Glomerular visceral epithelial cell (primary cell): ENCODE measurements at regions not wholly inside any gene's neighbourhood (a gene's known extent, or its start where the extent isn't known, plus 50 kb on each side); places are given as distances from the start of the nearest gene placed in this dataset.
"Not testable (repeated sequence)": the region's sequence is repeated elsewhere in the genome, so short reads cannot be mapped to it uniquely, and the experiment has no call there.

Experiments
- DNase-seq: peaks from one replicate; pipeline ENCODE4 v3.0.0-alpha.2; 2016; ENCODE audit errors: extremely low spot score

DNA sequence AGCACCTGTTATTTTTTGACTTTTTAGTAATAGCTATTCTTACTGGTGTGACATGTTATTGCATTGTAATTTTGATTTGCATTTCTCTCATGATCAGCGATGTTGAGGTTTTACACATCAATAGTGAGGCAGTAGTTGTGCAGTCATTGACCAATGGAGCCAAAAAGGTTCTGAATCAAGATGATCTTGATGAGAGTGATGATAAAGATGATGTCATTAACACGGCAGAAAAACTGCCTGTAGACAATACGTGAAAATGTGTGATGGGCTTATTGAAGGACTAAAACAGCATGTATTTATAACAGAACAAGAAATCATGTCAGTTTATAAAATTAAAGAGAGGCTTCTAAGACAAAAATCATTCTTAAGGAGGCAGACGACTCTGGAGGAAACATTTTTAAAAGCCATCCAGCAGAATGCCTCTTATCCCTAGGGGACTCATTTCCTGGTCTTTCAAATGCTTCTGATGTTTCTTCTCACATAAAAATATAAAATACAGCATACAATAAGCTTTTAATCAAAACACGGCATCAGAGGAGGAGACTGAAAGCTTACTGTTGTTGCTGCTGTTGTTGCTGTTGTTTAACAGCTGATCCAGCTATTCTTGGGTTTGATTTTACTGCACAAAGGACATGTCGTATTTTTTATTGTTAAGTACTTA is 400.3 kb downstream of the LTN1 start:
- no peak for DNase-seq

DNA sequence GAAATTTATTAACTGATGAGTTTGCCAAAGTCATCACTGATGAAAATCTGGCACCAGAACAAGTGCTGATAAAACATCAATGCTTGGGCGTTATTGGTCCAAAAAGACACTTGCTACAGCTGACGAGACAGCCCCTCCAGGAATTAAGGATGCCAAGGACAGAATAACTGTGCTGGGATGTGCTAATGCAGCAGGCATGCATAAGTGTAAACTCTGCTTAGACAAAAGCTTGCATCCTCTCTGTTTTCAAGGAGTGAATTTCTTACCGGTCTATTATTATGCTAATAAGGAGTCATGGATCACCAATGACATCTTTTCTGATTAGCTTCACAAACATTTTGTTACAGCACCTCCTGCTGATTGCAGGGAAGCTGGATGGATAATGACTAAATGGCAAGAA is 402.0 kb downstream of the LTN1 start:
- DNase-seq = no peak

DNA sequence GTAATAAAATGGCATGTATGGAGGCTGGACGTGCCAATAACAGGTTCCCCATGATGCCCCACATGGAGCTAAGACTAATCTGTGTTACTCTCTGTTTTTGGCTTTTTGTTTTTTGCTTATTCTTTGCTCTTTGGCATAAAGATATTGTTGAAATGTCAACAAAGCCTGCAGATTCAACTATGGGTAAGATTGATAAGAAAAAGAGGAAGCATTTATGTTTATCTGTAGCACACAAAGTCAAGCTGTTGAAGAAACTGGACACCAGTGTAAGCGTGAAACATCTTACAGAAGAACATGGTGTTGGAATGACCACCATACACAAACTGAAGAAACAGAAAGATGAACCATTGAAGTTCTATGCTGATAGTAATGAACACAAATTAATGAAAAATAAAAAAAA is 402.7 kb downstream of the LTN1 start:
- DNase-seq = no peak

DNA sequence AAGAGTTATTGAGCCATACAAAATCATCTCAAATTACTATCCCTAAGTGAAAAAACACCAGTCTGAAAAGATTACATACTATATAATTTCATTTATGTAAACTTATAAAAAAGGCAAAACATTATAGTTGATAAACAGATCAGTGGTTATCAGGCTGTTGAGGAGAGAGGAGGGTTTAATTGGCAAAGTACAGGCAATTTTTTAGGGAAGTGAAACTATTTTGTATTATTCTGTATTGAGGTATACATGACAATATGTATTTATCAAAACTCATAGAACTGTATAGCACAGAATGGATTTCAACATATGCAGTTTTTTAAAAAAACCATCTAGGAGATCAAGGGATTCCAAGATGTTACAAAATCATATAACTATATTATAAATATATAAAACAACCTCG is 403.7 kb downstream of the LTN1 start:
- DNase-seq = no peak

DNA sequence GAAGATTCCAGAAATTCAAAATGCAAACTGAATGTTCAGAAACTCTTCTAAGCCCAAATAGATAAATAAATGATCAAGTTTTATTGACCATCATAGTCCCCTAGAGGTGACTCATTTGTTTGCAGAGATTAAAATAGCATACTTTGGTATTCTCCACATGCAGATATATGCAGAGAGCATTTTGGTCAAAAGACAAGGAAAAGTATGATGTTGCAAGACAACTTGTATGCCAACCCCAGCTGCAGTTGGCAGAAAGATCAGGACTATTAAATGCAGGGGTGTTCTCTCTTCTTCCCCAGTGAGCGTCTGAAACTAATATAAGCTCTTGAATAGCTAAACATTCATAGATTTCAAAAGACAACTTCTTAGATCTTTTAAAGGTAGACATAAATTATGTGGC is 404.9 kb downstream of the LTN1 start:
- DNase-seq = no peak

DNA sequence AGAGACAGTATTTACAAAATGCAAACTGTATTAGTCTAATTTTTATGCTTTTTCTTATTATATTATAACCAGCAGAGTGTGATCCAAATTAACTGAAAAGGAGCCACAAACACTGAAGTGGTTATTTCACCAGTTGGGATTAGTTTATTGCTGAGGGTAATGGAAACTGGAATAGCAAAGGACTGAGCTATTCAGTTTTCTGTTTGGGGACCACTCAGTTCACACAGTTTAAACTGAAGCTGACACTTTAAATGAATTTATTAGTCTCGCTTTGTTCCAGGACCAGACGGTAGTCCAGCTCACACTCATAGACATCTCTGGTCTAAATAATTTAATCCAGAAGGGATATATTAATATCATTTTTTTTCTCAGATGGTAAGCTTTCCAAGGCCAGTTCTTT is 410.7 kb downstream of the LTN1 start:
- no peak for DNase-seq

DNA sequence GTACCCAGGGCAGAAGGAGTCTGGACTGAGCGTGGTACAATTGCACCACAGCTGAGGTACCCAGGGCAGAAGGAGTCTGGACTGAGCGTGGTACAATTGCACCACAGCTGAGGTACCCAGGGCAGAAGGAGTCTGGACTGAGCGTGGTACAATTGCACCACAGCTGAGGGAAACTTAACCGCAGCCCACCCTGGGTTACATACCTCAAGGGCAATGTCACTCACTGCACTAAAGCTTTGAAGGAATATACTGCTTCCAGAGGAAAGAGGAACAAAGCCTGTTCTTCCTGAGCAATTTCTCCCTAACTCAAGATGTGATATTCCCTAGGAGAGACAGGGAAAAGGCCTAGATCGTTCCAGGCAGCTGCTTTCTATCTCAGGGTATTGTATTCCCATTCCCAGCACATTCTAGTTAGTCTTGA is 411.4 kb downstream of the LTN1 start:
- DNase-seq = not testable (repeated sequence)

DNA sequence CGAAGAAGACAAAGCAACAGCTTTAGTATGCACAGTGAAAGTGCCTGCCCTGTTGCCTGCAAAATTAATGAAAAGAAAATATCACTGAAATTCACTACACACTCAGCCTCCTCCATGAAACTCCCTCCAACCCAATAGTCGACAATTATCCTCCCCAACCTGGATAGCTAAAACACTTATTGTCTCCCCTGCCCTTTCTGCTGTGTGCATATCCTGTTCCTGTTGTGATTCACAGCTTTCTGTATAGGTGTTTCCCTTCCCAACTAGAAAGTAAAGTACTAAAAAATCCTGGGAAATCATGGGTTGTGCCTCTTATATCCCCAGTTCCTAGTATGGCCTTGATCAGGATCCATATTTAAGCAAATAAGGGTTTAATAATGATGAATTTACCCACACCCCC is 412.1 kb downstream of the LTN1 start:
- DNase-seq = no peak

DNA sequence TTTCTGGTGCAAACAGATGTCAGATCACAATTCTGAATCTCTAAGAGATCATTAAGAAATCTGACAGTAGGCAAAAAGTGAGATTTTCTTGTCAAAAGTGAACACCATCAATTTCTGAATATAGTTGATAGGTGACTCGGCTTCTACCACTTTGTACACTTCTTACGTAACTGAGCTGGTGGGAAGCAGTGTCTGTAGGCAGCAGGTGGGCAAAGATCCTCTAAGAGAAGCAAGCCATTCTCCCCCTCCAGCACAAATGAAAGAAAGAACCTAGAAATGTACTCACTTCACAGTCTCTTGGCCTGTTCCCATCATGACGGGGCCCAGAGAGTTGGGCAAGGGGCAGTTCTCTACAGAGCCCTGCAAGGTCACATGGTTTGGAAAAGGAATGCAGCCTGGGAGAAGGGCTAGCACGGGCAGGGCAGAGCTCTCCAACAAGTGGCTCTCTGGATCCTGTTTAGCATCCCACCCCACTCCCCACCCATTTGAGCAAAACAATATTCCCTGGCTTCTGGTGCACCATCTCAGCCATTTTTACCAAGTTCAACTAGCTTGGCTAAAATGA is 412.6 kb downstream of the LTN1 start:
- DNase-seq = no peak

DNA sequence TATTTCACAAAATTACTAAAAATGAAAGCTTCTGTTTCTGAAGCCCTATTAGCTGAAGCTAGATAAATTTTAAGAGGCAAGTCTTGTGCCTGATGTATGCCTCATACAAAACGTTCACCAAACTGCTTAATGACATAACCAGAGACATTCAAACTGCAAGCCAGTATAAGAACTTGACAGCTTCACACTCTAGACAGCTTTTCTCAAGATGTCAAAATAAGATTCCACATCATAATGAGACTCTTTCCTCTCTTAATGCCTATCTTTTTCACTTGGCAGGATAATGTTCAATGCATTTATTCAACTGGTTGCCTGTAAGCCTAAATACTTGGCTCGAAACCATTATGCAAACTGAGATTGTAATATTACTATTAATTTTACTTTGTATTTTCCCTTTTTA is 424.0 kb downstream of the LTN1 start:
- no peak for DNase-seq

DNA sequence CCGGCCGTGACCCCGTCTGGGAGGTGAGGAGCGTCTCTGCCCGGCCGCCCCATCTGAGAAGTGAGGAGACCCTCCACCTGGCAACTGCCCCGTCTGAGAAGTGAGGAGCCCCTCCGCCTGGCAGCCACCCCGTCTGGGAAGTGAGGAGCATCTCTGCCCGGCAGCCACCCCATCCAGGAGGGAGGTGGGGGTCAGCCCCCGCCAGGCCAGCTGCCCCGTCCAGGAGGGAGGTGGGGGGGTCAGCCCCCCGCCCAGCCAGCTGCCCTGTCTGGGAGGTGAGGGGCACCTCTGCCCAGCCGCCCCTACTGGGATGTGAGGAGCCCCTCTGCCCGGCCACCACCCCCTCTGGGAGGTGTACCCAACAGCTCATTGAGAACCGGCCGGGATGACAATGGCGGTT is 428.7 kb downstream of the LTN1 start:
- not testable (repeated sequence) for DNase-seq

DNA sequence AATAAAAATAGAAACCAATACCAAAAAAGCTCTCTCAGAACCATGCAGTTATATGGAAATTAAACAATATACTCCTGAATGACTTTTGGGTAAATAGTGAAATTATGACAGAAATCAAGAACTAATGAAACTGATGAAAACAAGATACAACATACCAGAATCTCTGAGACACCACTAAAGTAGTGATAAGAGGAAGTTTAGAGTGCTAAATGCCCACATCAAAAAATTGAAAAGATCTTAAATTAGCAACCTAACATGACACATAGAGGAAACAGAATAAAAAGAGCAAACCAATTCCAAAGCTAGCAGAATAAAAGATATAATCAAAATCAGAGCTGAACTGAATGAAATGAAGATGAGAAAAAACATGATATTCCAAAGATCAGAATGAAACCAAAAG is 430.9 kb downstream of the LTN1 start:
- DNase-seq = no peak

DNA sequence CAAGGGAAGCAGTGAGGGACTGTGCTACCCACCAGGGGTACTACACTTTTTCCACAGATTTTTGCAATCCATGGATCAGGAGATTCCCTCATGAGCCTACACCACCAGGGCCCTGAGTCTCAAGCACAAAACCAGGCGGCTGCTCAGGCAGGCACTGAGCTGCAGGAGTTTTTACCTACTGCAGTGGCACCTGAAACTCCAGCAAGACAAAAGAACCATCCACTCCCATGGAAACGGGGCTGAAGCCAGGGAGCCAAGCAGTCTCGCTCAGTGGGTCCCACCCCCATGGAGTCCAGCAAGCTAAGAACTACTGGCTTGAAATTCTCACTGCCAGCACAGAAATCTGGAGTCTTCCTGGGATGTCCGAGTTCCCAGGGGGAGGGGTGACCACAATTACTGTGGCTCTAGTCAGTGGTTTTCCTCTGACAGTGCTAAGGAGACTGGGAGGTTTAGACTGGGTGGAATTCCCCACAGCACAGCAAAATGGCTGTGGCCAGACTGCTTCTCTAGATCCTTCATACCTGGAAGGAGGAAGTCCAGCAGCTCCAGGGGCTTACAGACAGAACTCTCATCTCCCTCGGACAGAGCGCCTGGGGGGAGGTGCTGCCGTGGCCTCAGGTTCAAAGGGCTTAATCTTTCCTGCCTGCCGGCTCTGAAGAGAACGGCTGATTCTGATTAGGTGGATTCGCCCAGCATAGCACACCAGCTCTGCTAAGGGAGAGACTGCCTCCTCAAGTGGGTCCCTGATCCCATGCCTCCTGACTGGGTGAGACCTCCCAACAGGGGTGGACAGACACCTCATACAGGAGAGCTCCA is 437.8 kb downstream of the LTN1 start:
- DNase-seq = peak; percentile 70

DNA sequence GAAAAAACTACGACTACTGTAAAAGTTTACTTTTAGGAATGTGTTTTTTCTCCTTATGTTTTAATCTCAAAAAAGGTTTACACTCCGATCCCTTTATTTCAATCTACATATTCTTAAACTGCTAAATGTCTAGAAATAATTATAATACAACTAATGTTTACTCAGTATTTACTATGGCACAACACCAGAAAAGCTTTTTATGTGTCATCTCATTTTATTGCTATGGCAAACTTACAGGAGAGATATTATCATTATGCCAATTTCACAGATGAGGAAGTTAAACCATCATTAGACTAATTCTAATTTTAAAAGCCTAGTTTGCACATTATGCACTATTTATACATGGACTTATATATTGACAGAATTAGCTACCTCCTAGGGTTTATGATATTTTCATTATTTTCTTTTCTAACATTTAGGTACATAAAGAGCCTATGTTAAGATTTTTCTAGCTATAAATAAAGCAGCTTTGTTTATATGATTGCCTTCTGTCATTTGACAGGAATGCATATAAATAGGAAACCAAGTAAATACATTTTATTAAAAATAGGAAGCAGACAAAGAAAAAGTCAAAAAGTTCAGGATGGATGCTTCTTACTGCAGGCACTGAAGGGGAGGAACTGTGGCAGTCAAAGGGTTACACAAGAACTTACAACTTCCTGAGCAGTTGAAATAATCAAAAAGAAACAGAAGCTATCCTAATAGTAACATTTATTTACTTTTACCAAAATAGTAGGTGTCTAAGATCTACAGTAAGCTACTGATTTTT is 442.4 kb downstream of the LTN1 start:
- DNase-seq = no peak

DNA sequence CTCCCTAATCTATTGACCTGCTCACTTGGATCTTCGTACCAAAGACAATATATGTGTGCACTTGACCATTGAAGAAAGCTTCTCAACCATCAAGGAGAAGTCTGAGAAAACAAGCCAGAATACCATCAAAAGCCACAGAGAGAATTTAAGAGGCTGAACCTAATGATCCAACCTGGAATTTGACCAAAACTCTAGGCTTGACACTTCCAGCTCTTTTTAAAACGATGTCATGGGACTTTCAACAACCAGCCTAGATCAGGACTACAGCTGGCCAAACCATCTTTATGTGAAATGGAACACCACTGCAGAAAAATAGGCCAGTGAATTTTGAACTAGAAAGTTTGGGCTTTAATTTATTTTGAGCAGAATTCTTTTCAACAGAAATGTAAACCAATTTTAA is 444.4 kb downstream of the LTN1 start:
- DNase-seq = no peak

DNA sequence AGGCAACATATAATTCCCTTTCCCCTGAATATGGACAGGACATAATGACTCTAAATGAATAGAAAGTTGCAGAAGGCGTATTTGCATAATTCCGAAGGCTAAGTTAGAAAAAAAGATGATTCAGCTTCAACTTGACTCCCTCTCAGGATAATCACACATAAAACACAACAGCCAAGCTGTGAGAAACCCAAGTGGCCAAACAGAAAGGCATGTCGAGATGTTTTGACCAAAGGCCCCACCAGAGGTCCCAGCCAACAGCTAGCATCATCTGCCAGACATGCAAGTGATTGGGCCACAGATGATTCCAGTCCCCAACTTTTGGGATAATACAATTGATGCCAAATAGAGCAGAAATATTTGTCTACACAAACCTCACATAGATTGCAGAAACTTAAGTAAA is 444.9 kb downstream of the LTN1 start:
- DNase-seq = no peak

DNA sequence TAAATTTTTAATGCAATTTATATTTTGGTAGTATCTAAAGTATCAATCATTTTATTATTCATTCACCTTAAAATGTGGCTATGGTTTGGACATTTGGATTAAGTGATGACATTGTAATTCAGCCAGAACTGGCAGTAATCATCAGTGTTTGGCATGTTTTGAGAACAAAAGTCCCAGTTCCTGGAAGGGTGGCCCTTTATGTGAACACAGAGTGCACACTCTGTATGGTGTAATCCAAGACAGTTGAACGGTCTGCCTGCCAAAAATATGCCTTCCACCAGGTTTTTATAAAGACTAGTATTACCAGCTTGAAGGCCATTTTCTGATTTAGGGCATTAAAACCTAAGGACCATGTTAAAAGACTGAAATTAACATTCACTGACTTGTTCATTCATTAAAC is 448.7 kb downstream of the LTN1 start:
- DNase-seq = no peak

DNA sequence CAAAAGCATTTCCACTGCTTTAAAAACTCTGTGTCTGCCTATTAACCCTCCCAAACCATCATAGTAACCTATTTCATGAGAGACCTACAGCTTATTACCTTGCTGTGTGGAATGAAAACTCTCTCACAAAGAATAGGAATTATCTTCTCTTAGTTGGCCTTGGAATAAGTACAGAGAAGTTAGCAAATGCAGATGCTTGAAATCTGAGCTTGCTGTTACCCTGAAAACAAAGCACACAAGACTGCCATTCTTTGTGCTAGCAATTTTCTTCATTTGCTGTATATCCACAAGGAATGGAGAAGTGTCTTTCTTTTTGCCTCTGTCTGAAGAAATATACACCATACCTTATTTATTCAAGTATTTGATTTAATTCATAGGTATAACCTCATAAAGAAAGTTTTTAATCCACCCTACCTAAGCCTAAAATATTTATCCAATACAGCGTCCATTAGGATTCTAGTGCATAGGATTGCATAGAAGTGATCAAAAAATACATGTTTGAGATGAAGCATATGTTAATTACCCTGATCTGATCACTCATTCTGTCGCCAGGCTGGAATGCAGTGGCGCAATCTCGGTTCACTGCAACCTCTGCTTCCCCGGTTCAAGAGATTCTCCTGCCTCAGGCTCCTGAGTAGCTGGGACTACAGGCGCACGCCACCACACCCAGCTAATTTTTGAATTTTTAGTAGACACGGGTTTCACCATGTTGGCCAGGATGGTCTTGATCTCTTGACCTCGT is 451.1 kb downstream of the LTN1 start:
- DNase-seq = no peak

DNA sequence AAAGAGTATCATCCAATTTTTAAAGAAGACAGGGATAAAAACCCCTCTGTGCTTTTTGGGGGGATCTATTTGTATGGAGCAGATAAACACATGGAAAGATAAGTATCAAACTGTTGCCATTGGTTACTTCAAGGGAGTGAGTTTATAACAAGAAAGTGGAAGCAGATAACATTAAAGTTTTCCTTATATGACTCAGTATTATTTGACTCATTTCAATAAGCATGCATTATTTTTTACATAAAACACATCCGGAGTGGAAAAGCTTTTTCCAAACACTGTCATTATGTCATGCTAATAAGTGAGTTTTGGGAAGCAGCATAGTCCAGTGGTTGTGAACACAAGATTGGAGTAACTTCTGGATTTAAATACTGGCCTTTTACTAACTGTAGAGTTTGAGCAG is 452.2 kb downstream of the LTN1 start:
- no peak for DNase-seq

DNA sequence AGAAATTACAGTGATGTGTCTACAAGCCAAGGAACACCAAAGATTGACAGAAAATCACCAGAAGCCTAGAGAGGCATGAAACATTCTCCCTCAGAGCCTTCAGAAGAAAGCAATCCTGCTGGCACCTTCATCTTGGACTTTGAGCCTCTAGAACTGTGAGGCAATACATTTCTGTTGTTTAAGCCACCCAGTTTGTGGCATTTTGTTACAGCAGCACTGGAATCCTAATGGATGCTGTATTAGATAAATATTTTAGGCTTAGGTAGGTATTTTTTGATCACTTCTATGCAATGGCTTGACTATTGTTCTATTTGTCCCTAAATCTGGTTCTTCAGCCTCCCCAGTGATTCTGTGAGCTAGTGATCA is 453.1 kb downstream of the LTN1 start:
- no peak for DNase-seq

DNA sequence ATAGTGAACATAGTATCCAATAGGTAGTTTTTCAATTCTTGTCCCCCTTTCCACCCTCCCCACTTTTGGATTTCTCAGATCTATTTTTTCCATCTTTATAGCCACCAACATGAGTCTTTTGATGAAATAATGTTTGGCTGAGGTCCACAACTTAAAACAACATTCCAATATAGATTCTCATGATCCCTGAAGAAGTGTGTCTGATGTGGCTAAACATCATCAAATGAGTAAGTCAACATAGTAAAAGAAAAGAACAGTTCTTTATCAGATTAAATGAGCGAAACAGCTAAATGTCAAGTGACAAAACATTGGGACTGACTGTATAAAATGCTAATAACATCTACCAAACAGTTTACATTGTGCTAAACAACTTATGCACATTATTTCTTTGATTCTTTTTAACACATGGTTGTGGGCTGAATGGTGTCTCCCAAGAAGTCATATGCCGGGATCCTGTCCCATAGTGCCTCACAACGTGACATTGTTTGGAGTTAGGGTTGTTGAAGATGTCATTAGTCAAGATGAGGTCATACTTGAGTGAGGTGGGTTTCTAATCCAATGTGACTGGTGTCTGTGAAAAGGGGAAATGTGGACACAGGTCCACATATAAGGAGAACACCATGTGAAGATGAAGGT is 453.6 kb downstream of the LTN1 start:
- no peak for DNase-seq
